OCI-LY1 (cell line): ENCODE measurements at regions not wholly inside any gene's neighbourhood (a gene's known extent, or its start where the extent isn't known, plus 50 kb on each side); places are given as distances from the start of the nearest gene placed in this dataset.

Source experiments
- H2AFZ ChIP-seq: fragments of 200-600 bp; sonication (generic), shearing (Covaris generic); 2 replicates; pipeline ENCODE4 v1.6.0; 2014; ENCODE audit warnings: antibody characterized with exemption, mild to moderate bottlenecking, low read length
- H3F3A ChIP-seq: fragments of 200-600 bp; sonication (generic), shearing (Covaris generic); 2 replicates; pipeline ENCODE4 v1.6.0; 2014; ENCODE audit warnings: mild to moderate bottlenecking, antibody characterized with exemption, low read length, moderate library complexity; ENCODE audit not compliant: insufficient read depth
- H3K27ac ChIP-seq: fragments of 200-600 bp; sonication (generic); 2 replicates; pipeline ENCODE4 v1.5.1; 2014; ENCODE audit warnings: low read length, mixed run types, mild to moderate bottlenecking, low read depth; ENCODE audit not compliant: poor library complexity, severe bottlenecking
- H3K27me3 ChIP-seq: fragments of 200-600 bp; sonication (generic); 2 replicates; pipeline ENCODE4 v1.6.0; 2014; ENCODE audit warnings: antibody characterized with exemption, mild to moderate bottlenecking, low read length, moderate library complexity; ENCODE audit not compliant: insufficient read depth
- H3K36me3 ChIP-seq: fragments of 200-600 bp; sonication (generic); 2 replicates; pipeline ENCODE4 v1.6.1; 2014; ENCODE audit warnings: mild to moderate bottlenecking, antibody characterized with exemption, low read length, moderate library complexity, mixed read lengths; ENCODE audit not compliant: insufficient read depth
- H3K4me1 ChIP-seq: fragments of 200-600 bp; sonication (generic); 2 replicates; pipeline ENCODE4 v1.5.1; 2014; ENCODE audit warnings: mild to moderate bottlenecking, low read length, moderate library complexity; ENCODE audit not compliant: insufficient read depth, severe bottlenecking
- H3K4me2 ChIP-seq: fragments of 200-600 bp; sonication (generic), shearing (Covaris generic); 2 replicates; pipeline ENCODE4 v1.6.1; 2014; ENCODE audit warnings: low read length
- H3K4me3 ChIP-seq: fragments of 200-600 bp; sonication (generic); 2 replicates; pipeline ENCODE4 v1.5.1; 2014; ENCODE audit warnings: low read length, low read depth, mild to moderate bottlenecking, mixed read lengths; ENCODE audit not compliant: poor library complexity, severe bottlenecking
- H3K79me2 ChIP-seq: fragments of 200-600 bp; shearing (Covaris generic); 2 replicates; pipeline ENCODE4 v1.6.1; 2016; ENCODE audit warnings: mixed run types, low read length, mixed read lengths; ENCODE audit not compliant: insufficient read depth
- H3K9ac ChIP-seq: fragments of 200-600 bp; sonication (generic), shearing (Covaris generic); 2 replicates; pipeline ENCODE4 v1.6.1; 2014; ENCODE audit warnings: mild to moderate bottlenecking, low read length, mixed read lengths
- H3K9me2 ChIP-seq: fragments of 200-600 bp; sonication (generic), shearing (Covaris generic); 2 replicates; pipeline ENCODE4 v1.6.1; 2014; ENCODE audit warnings: low read depth, mild to moderate bottlenecking, low read length, mixed read lengths
- H3K9me3 ChIP-seq: fragments of 200-600 bp; shearing (Covaris generic); 2 replicates; pipeline ENCODE4 v1.6.1; 2014; ENCODE audit warnings: low read length, mixed read lengths
- H4K20me1 ChIP-seq: fragments of 200-600 bp; sonication (generic), shearing (Covaris generic); 2 replicates; pipeline ENCODE4 v1.6.0; 2016; ENCODE audit warnings: mild to moderate bottlenecking, low read length; ENCODE audit not compliant: insufficient read depth
- EZH2 ChIP-seq: fragments of 200-600 bp; sonication (generic), shearing (Covaris generic); IDR thresholded peaks from 2 replicates; pipeline ENCODE4 v1.8.0; 2017; ENCODE audit warnings: borderline replicate concordance, mixed run types, mild to moderate bottlenecking, antibody characterized with exemption, low read length, moderate library complexity, mixed read lengths
- TF ChIP-seq, protein P1 (sequence below): fragments of 200-600 bp; sonication (generic), shearing (Covaris generic); IDR thresholded peaks from 2 replicates; pipeline ENCODE4 v1.5.1; 2017; ENCODE audit warnings: mild to moderate bottlenecking, antibody characterized with exemption, low read length, moderate library complexity, mixed read lengths

DNA sequence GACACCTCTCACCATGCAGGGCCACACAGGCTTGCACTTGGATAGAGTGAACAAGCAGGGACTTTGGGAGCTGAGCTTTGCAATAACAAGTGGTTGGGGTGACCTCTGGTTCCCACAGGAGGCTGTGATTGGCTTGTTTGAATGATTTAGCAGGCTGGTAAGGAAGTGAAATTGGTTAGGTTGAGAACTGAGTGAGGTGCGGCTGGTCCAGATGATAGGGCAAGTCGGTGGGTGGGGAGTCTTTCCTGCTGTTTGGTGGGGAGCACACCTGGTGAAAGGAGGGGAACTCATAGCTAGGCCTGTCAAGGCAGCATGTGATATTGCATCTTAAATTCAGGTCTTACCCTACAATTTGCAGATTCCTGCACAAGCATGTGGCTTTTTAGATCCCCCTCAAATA lies 794.6 kb upstream of the ZNF608 start:
- Histone ChIP-seq H3K4me3 (no peak overlapping the region), H3K27ac (no peak overlapping the region), H3K27me3 (no peaks in the 10 kb centered on the region), H3K4me1 (no peaks in the 10 kb centered on the region), H3K79me2 (no peaks in the 10 kb centered on the region), H3K9me2 (no peaks in the 10 kb centered on the region), H3K36me3 (no peaks in the 10 kb centered on the region), H2AFZ (no peak overlapping the region), H3K4me2 (no peak overlapping the region), H4K20me1 (no peaks in the 10 kb centered on the region), H3K9ac (no peak overlapping the region), H3F3A (no peaks in the 10 kb centered on the region), H3K9me3 (no peaks in the 10 kb centered on the region; the same call in 1 of the 2 replicates)
- TF ChIP-seq EZH2 = no peak
- TF ChIP-seq, protein P1, sequence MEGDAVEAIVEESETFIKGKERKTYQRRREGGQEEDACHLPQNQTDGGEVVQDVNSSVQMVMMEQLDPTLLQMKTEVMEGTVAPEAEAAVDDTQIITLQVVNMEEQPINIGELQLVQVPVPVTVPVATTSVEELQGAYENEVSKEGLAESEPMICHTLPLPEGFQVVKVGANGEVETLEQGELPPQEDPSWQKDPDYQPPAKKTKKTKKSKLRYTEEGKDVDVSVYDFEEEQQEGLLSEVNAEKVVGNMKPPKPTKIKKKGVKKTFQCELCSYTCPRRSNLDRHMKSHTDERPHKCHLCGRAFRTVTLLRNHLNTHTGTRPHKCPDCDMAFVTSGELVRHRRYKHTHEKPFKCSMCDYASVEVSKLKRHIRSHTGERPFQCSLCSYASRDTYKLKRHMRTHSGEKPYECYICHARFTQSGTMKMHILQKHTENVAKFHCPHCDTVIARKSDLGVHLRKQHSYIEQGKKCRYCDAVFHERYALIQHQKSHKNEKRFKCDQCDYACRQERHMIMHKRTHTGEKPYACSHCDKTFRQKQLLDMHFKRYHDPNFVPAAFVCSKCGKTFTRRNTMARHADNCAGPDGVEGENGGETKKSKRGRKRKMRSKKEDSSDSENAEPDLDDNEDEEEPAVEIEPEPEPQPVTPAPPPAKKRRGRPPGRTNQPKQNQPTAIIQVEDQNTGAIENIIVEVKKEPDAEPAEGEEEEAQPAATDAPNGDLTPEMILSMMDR = no peak

DNA sequence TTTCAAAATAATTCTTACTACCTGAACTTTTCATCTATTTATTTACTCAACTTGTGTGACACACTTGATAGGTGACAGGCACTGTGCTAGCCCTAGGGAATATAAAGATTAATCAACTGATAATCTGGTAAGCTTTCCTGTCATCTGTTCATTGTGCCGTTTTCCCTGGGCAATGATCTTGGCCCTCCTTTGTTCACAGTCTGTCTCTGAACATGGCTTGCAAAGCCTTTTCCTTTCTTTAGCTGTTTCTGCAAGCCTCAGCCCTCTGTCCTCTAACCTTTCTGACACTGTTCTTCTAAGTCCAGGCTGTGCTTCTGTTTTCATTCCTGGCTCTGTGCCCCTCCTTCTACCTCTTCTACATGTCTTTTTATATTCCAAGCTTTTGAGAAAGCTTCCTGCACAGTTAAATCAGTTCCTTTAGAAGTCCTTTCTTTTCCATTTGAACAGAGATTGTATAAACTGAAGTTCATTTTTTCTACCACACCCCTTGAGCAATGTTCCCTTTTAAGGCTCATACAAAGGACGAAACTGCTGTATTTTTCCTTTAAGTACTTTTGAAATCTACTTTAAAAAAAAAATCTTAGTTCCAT lies 803.0 kb upstream of the ZNF608 start:
- H4K20me1 ChIP-seq = no peaks in the 10 kb centered on the region
- H2AFZ ChIP-seq = peak overlapping the region; percentile 35; the same call in 1 of the 2 replicates
- no peaks in the 10 kb centered on the region for H3K36me3 ChIP-seq
- H3K4me3 ChIP-seq = no peak overlapping the region
- no peaks in the 10 kb centered on the region for H3K79me2 ChIP-seq
- H3K9ac ChIP-seq = no peak overlapping the region
- H3K9me3 ChIP-seq = no peaks in the 10 kb centered on the region
- H3K4me1 ChIP-seq = no peaks in the 10 kb centered on the region
- no peaks in the 10 kb centered on the region for H3K27me3 ChIP-seq
- no peaks in the 10 kb centered on the region for H3F3A ChIP-seq
- H3K4me2 ChIP-seq = no peak overlapping the region
- no peaks in the 10 kb centered on the region for H3K9me2 ChIP-seq
- H3K27ac ChIP-seq = no peak overlapping the region
- TF ChIP-seq, protein P1 = no peak
- no peak for TF ChIP-seq EZH2

DNA sequence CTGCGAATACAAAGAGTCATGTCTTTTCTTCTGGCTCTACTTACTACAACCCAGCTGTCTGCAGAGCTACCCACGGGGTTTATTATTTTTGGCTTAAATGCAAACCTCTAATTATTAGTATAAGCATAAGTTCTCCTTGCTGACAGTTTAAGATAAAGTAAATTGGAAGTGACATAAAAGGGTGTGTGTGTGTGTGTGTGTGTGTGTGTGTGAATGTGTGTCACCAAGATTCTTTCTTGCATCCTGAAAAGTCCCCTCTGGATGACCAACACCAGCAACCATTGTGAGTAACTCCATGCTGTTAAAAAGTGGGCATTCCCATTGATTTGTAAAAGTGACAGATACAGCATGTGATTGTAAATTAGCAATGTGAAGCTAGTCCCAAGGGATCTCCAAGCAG lies 803.8 kb upstream of the ZNF608 start:
- H3K9ac ChIP-seq = no peak overlapping the region

More for the DNA sequence above, 803.8 kb upstream of the ZNF608 start:
- Histone ChIP-seq H3K27ac (no peak overlapping the region), H3K27me3 (no peaks in the 10 kb centered on the region), H3K9me3 (no peaks in the 10 kb centered on the region), H3K4me1 (no peaks in the 10 kb centered on the region), H2AFZ (0 out of 2 replicates have a peak overlapping the region, but pooled peaks have one; percentile 35), H4K20me1 (no peaks in the 10 kb centered on the region), H3K4me3 (no peak overlapping the region), H3K36me3 (no peaks in the 10 kb centered on the region), H3K9me2 (no peaks in the 10 kb centered on the region), H3K79me2 (no peaks in the 10 kb centered on the region), H3K4me2 (no peak overlapping the region), H3F3A (no peaks in the 10 kb centered on the region)
- TF ChIP-seq, protein P1 = no peak
- no peak for TF ChIP-seq EZH2
